SKM-1 treated with dmso at 0.1 percent for 144 hours (cell line): ENCODE measurements at regions not wholly inside any gene's neighbourhood (a gene's known extent, or its start where the extent isn't known, plus 50 kb on each side); places are given as distances from the start of the nearest gene placed in this dataset.

Source experiments
- DNase-seq: peaks from one replicate; lab custom pipeline; 2025; ENCODE audit not compliant: unreplicated experiment; lab: John Stamatoyannopoulos, UW

- DNase-seq, result no peak
Observed at GRCh38 chr10:36147529-36147928, 505.4 kb upstream of the FZD8 start.

GRCh38 chr10:36141856-36142560 lies 499.9 kb upstream of the FZD8 start:
- no peak for DNase-seq

GRCh38 chr10:36129051-36129450 lies 487.0 kb upstream of the FZD8 start:
- DNase-seq, result no peak

- DNase-seq, result no peak
Observed at GRCh38 chr10:36126076-36126475, 484.0 kb upstream of the FZD8 start.

DNA sequence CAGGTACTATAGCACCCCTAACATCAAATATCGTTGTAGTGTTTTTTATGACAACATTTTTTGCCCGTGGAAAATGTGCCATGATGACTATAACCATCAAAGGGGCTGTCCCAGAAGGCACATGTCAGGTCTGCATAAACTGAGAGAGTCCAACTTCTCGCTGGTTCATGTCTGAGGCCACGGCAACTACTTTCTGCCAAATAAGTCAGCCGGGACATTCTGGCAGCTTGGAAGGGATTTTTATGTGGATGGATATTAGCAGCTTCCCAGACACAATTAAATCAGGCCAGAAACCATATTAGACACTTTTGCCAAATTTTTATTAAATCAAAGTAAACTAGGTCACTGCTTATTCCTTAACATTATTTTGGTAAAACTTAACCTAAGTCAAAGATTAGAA lies 477.4 kb upstream of the FZD8 start:
- DNase-seq, result no peak

DNA sequence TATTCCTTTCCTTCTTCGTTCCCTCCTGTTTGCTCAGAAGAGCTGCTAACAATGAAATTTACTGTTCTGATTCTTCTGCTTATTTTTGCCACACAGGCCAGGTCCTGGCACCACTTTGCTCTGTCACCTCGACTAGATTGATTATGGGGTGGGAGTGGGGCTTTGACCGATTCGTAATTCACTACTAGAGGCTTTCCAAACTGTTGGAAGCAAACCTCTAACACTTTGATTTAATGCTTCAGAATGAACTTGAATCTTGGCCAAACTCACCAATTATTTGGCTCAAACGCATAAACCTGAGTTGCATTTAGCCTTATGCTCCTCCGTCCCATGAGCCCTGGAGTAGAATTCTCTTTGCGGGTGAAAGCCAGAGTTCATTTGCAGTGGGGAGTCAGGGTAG lies 476.2 kb upstream of the FZD8 start:
- DNase-seq, result no peak

DNA sequence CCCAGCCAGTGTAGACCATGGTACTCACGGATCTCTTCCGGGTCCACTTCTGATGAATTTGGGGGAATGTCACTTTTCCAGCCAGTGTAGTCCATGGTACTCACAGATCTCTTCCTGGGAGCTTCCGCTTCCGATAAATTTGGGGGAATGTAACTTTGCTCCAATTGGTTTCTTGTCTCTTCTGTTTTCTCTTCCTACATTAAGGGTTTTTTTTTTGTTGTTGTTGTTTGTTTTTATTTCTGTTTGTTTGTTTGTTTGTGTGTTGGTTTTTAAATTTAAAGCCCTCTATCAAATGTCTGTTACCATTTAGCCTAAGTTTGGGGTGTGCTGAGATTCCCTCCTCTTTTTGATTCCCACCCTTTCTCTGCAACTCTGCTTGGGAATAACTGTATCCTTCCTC lies 475.8 kb upstream of the FZD8 start:
- no peak for DNase-seq

GRCh38 chr10:36117231-36117630 lies 475.1 kb upstream of the FZD8 start:
- DNase-seq, result no peak

DNA sequence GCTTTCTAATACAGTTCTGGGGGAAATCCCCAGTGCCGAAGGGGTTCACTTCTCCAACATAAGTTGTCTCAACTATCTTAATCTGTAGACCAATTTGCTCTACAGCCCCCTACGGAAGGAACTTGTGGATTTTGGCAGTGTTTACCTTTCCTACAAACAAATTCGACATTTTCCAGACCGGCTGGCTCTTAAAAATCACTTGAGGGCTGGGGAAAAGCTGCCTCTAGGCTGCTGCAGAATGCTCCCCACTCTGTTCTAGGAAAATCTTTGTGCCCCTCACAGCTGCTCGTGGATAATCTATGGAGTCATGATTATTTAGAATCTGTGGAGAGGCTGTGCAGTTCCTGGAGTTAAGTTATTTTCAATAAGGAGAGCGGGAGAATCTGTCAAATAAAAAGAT lies 474.6 kb upstream of the FZD8 start:
- DNase-seq, result no peak

DNA sequence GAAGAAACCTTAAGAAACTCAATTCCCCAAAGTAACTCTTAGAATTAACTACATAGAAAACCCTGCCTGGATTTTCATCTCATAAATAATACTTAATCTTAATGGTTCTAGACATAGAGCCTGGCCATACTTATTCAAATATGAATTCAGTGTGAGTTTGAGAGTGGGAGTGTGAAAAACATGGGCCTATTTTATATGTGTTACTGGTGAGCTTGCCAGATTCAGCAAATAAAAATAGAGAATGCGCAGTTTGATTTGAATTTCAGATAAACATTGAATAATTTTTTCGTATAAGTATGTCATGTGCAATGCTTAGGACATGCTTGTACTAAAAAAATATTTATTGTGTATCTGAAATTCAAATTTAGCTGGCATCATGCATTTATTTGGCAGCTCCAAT lies 473.9 kb upstream of the FZD8 start:
- DNase-seq, result no peak

GRCh38 chr10:36115364-36115763 lies 473.3 kb upstream of the FZD8 start:
- no peak for DNase-seq

DNA sequence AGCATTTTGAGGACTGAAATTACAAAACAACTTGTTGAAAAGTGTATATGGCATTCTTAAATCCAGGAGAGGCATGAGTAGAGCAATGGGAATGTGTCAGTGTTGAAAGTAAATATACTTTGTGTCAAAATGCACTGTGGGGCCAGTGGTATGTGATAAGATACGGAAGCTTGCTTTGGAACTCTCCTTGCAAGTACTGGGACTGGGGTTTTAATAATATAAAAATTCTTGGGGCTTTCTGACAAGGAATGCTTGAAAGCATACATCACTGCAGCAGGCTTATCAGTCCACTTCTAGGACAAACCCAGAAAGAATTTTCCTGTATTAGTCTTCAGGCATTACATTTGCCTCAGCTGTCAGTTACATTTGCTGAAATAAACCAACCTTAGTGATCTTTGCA lies 472.8 kb upstream of the FZD8 start:
- DNase-seq, result no peak

DNA sequence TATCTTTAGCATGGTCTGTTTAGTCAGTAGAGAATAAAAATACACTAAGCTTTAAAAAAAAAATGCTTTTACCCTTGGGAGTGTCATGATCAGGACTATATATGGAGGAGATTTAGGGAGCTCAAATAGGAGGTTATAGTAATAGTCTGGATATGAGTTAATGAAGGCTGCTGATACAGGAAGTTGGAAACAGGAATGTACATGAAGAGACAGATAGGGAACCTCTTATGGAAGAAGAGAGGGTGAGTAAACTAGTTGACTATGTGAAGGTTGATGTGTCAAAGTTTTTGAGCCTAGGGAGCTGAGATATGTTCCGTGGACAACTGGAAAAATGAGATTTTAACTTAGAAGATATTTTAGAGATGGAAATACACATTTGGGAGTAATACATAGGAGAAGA lies 472.0 kb upstream of the FZD8 start:
- no peak for DNase-seq

DNA sequence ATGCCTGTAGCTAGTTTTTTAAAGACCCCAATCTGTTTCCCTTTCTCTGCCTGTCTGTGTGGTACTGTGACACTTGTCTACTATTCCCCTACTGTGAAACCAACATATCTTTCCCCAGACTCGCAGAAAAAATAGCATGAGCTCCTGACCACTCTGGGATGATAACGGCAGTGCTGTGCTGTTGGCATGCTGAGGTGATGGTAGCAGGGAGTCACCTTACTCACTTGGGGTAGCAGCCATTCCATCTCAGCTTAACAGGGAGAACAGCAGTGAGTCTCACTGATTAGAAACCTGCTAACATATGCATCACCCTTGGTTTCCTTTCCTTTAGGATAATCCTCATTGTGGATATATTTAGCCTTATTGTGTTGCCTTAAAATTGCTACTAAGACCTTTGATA lies 469.6 kb upstream of the FZD8 start:
- no peak for DNase-seq

DNA sequence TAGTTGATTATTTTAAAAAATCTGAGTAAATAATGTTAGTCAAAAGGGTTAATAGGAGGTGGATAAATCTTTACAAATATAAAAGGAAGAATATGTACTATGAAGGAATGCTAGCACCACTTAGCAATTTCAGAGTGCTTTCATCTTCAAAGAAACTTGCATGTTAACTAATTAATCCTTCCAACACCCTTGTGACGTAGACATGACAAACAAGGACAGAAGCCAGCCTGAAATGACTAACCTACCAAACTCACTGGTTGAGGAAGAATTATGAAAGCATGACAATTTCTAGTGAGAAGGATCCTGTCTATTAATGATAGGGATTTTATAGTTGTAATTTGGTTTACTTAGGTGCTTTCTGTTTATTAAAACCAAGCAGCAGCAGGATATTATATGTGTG lies 468.0 kb upstream of the FZD8 start:
- DNase-seq, result no peak

DNA sequence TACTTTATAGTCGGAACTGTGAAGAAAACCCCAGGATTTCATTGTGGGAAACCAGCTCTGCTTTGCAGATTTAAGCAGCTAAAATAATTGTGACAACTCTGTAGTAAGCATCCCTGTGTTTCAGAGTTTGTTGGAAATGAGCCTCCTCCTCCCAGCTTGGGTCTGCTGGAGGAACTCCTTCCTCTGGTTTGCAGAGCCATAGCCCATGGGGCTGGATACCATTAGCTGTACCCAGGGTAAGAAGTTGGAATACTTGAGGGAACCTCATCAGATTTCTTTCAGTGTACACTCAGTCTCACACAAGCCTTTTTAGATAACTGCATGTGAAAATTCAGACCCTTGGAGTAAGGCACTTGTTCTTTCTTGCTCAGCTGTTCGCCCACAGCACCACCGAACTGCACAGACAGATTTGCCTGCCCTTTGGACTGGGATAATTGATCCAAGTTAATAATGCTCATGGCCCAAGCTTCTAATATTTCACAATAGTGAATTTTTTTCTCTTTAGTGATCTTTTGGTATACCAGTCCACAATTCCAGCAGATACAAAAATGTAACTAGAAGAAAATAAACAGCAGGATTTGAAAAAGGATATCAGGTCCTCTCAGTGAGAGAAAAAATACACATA lies 467.4 kb upstream of the FZD8 start:
- no peak for DNase-seq

GRCh38 chr10:36097696-36098095 lies 455.6 kb upstream of the FZD8 start:
- no peak for DNase-seq

DNA sequence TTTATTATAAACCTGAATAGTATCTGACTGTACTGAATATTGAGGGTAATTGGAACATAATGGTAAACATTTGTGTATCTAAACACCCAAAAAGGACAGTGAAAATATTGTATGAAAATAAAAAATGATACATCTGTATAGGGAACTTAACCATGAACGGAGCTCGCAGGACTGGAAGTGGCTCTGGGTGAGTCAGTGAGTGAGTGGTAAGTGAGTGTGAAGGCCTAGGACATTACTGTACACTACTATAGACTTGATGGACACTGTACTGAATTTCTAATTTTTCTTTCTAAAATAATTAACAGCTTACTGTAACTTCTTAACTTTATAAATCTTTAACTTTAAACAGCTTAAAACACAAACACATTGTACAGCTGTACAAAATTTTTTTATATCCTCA lies 454.5 kb upstream of the FZD8 start:
- no peak for DNase-seq

DNA sequence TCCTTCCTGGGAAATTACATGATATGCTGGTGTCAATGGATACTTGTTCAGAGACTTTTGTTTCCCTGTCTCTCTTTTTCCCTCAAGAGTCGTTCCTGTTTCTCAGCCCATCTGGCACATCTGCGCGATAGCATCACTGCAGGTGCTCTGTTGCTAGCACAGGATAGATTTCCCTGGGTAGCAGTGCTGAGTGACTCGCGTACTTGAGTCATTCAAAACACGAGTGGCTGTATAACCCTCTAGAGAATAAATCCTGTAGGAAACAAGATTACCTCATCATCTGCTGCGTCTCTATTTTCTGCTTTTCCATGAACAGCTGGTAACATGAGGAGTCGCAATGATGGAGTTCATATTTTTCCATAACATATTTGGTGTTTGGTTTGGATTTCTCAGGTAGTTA lies 452.0 kb upstream of the FZD8 start:
- no peak for DNase-seq

- DNase-seq, result no peak
Observed at GRCh38 chr10:36092116-36092515, 450.0 kb upstream of the FZD8 start.

GRCh38 chr10:36091007-36091406 lies 448.9 kb upstream of the FZD8 start:
- DNase-seq, result no peak

DNA sequence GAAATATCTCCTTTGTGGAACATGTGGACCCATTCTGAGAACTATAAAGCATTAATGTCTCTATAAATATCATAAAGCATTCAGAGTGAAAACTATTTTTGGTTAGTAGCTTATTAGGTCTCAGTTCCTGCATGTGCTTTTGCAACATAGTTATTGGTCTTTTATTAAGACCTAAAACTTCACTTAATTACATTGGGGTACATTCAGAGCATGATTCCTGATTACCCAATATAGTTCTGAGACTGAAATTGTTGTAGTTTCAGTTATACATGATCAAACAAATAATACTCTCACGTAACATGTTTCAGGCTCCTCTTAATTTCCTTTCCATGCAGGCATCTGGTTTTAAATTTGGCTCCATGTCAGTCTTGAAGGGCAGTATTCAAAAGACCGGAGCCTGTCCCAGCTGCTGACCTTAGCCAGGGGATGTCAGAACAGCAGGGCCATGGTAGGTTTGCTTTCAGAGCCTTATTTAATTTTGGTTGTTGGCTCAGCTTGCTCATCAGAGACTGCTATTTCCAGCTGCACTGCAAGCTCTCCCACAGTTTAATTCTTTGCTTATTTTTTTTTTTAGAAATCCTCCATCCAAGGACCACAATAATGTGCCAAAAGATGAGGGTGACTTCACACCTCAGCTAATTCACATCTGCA lies 447.8 kb upstream of the FZD8 start:
- no peak for DNase-seq
